GM12878 (cell line): ENCODE measurements at regions not wholly inside any gene's neighbourhood (a gene's known extent, or its start where the extent isn't known, plus 50 kb on each side); places are given as distances from the start of the nearest gene placed in this dataset.

Experiments used
- ATAC-seq: fragments of 200-7000 bp; cut with Tn5 transposase; 3 replicates; pipeline ENCODE4 v1.9.1; 2020; ENCODE audit warnings: mild to moderate bottlenecking, moderate library complexity
- BruUV-seq: library from RNA; stranded (reverse); fragments of 400-500 nt; replicated peaks from 2 replicates; lab custom pipeline; 2021; lab: Mats Ljungman, UMichigan
- CTCF ChIA-PET: fragments of 300-600 bp; sonication (Branson Sonifier 250); formaldehyde crosslinking; extraction: SDS; loops from one replicate; lab custom pipeline; 2021; ENCODE audit warnings: inconsistent platforms; lab: Yijun Ruan, JAX
- POLR2A ChIA-PET: fragments of 350-600 bp; formaldehyde crosslinking; extraction: SDS; loops from one replicate; lab custom pipeline; 2021; ENCODE audit warnings: inconsistent platforms; lab: Charles Lee
- RAD21 ChIA-PET: fragments of 300-600 bp; sonication (Branson Sonifier 250); formaldehyde crosslinking; loops from one replicate; lab custom pipeline; 2023; ENCODE audit warnings: antibody characterized with exemption; ENCODE audit not compliant: unreplicated experiment; lab: Charles Lee
- SMC1A ChIA-PET: fragments of 300-600 bp; sonication (Branson Sonifier 250); formaldehyde crosslinking; loops from one replicate; lab custom pipeline; 2023; ENCODE audit not compliant: unreplicated experiment, uncharacterized antibody; lab: Charles Lee
- DNase-seq: peaks from one replicate; pipeline ENCODE4 v3.0.0-alpha.2; 2011; ENCODE audit warnings: low read depth, low spot score
- FAIRE-seq: peaks from 3 replicates; lab custom pipeline; 2011; peaks lifted over from hg19 to GRCh38; lab: Jason Lieb, UNC
- H2AFZ ChIP-seq: 2 replicates; pipeline ENCODE4 v1.6.0; 2011; ENCODE audit warnings: low read depth, low read length, control low read depth; ENCODE audit not compliant: control insufficient read depth
- H3K27ac ChIP-seq: 2 replicates; pipeline ENCODE4 v1.5.1; 2011; ENCODE audit warnings: control low read depth; ENCODE audit not compliant: control insufficient read depth, insufficient read depth
- H3K27me3 ChIP-seq, 2 experiments: replicated peaks in 1 of 2; 2 replicates each; pipeline versions ENCODE4 v1.6.0 to v1.6.1; 2011; ENCODE audit warnings: low read length in 1 of 2; ENCODE audit not compliant: control insufficient read depth in 2 of 2, insufficient read depth in 2 of 2
- H3K36me3 ChIP-seq, 2 experiments: 2 replicates each; pipeline ENCODE4 v1.5.1; 2011; ENCODE audit warnings: low read length in 1 of 2; ENCODE audit not compliant: control insufficient read depth in 2 of 2, insufficient read depth in 2 of 2
- H3K4me1 ChIP-seq: 2 replicates; pipeline ENCODE4 v1.6.1; 2011; ENCODE audit warnings: mild to moderate bottlenecking, low read length, moderate library complexity, mixed read lengths; ENCODE audit not compliant: control insufficient read depth, insufficient read depth
- H3K4me2 ChIP-seq: 2 replicates; pipeline ENCODE4 v1.6.0; 2011; ENCODE audit warnings: control low read depth; ENCODE audit not compliant: control insufficient read depth, insufficient read depth
- H3K4me3 ChIP-seq: fragments of 200-600 bp; sonication (generic); 2 replicates; pipeline ENCODE4 v1.5.1; 2016
- H3K79me2 ChIP-seq: 2 replicates; pipeline ENCODE4 v1.6.0; 2011; ENCODE audit warnings: low read length; ENCODE audit not compliant: control insufficient read depth, insufficient read depth
- H3K9ac ChIP-seq: 2 replicates; pipeline ENCODE4 v1.8.0; 2011; ENCODE audit warnings: low read length, control low read depth, mixed read lengths; ENCODE audit not compliant: control insufficient read depth, insufficient read depth
- H3K9me3 ChIP-seq: replicated peaks from 3 replicates; pipeline ENCODE4 v1.5.1; 2011; ENCODE audit warnings: mild to moderate bottlenecking, low read length; ENCODE audit not compliant: control insufficient read depth, insufficient read depth
- H4K20me1 ChIP-seq: 2 replicates; pipeline ENCODE4 v1.6.0; 2011; ENCODE audit not compliant: control insufficient read depth, insufficient read depth
- ASH2L ChIP-seq: fragments of 300-600, 200-600 bp; sonication (generic); IDR thresholded peaks from 2 replicates; pipeline ENCODE4 v1.6.1; 2017; ENCODE audit warnings: low read depth, mild to moderate bottlenecking, borderline replicate concordance
- ATF2 ChIP-seq: IDR thresholded peaks from 2 replicates; pipeline ENCODE4 v1.6.1; 2012; ENCODE audit warnings: low read length, inconsistent platforms
- FOXK2 ChIP-seq: fragments of 450-650 bp; IDR thresholded peaks from 2 replicates; pipeline ENCODE4 v1.6.1; 2017; ENCODE audit warnings: mild to moderate bottlenecking, moderate library complexity
- FOXM1 ChIP-seq: IDR thresholded peaks from 2 replicates; pipeline ENCODE4 v1.6.1; 2012; ENCODE audit warnings: low read depth, mild to moderate bottlenecking, inconsistent platforms, low read length, moderate library complexity
- MYB ChIP-seq: fragments of 150-350 bp; IDR thresholded peaks from 2 replicates; pipeline ENCODE4 v1.6.1; 2014; ENCODE audit warnings: mild to moderate bottlenecking, low read depth, low read length, borderline replicate concordance
- NBN ChIP-seq: fragments of 450-650 bp; IDR thresholded peaks from 2 replicates; pipeline ENCODE4 v1.6.1; 2016
- RAD21 ChIP-seq: IDR thresholded peaks from 2 replicates; pipeline ENCODE4 v1.6.1; 2011; ENCODE audit warnings: mild to moderate bottlenecking, low read depth, low read length, moderate library complexity; ENCODE audit not compliant: insufficient read depth
- SMC3 ChIP-seq: IDR thresholded peaks from 2 replicates; pipeline ENCODE4 v1.6.1; 2011; ENCODE audit warnings: low read length, improper control_type of control experiment, borderline replicate concordance
- ZNF592 ChIP-seq: fragments of 450-650 bp; IDR thresholded peaks from 2 replicates; pipeline ENCODE4 v1.6.1; 2017; ENCODE audit warnings: mild to moderate bottlenecking, moderate library complexity
- ZZZ3 ChIP-seq: IDR thresholded peaks from 2 replicates; pipeline ENCODE4 v1.6.1; 2011; ENCODE audit warnings: low read depth; ENCODE audit not compliant: control insufficient read depth, insufficient read length
- WGBS: methylation state at CpG from one replicate; pipeline ENCODE4 v1.1.6; 2016; ENCODE audit warnings: low lambda C conversion rate; ENCODE audit not compliant: insufficient replicate concordance, insufficient coverage; ENCODE audit errors: missing lambda C conversion rate; 5-methylcytosine and 5-hydroxymethylcytosine counted together
- in situ Hi-C: fragments of 300-500 bp; cut with MboI; formaldehyde crosslinking; loops from 9 replicates; pipeline ENCODE4 v1.14.3; 2018; ENCODE audit warnings: mixed read lengths
- intact Hi-C: fragments of 100-400 bp; cut with micrococcal nuclease; formaldehyde crosslinking; loops from one replicate; pipeline ENCODE4 v1.14.2; 2022; ENCODE audit not compliant: unreplicated experiment
- TF ChIP-seq, protein P1 (sequence below): IDR thresholded peaks from 2 replicates; pipeline ENCODE4 v1.6.1; 2012; ENCODE audit warnings: mild to moderate bottlenecking, low read depth, low read length
- TF ChIP-seq, protein P2 (sequence below), 3 experiments: IDR thresholded peaks in 2 of 3; conservative IDR thresholded peaks in 1 of 3; 2 replicates each; pipeline ENCODE4 v1.5.1; 2011; ENCODE audit warnings: low read depth in 3 of 3, low read length in 3 of 3, mild to moderate bottlenecking in 3 of 3, control low read depth in 2 of 3, moderate library complexity in 2 of 3, inconsistent platforms in 1 of 3, mixed read lengths in 1 of 3; ENCODE audit not compliant: control insufficient read depth in 2 of 3, insufficient read depth in 1 of 3; ENCODE audit errors: extremely low read depth in 1 of 3

GRCh38 chr14:81625343-81625742, 91.7 kb upstream of the SEL1L start:
- no peaks in the 10 kb centered on the region for H3K79me2 ChIP-seq
- DNase-seq (no peak), FAIRE-seq (peak; percentile 75), ATAC-seq (peak; percentile 65; the same call in 2 of the 3 replicates)
- no peaks in the 10 kb centered on the region for H4K20me1 ChIP-seq
- H3K4me2 ChIP-seq = no peak overlapping the region
- no peaks in the 10 kb centered on the region for H3K4me1 ChIP-seq
- H3K27me3 ChIP-seq = no peaks in the 10 kb centered on the region
- H3K27ac ChIP-seq = no peak overlapping the region
- ChIA-PET POLR2A (no interaction called here), CTCF (interaction anchor here (0.7 to 2.5 kb wide), 14 partner anchors 13 to 1446 kb away, joined by 3 to 21 read pairs (median 4); partner anchors contain the start of gene SEL1L), RAD21 (interaction anchor here (1.3 to 1.6 kb wide), 4 partner anchors 59 to 367 kb away, joined by 5 to 8 read pairs (median 6); no protein-coding TSS in a partner anchor), SMC1A (interaction anchor here (1.0 to 1.7 kb wide), 2 partner anchors 367 to 1446 kb away, joined by 4 to 11 read pairs; no protein-coding TSS in a partner anchor)
- H3K4me3 ChIP-seq = no peak overlapping the region
- H2AFZ ChIP-seq = no peak overlapping the region
- in situ Hi-C loops (no loop called here), intact Hi-C loops (loop anchor here (5.0 kb wide), 1 partner anchor 367 kb away; no protein-coding TSS in a partner anchor)
- no TSS peak for BruUV-seq
- no peak overlapping the region for H3K9ac ChIP-seq
- TF ChIP-seq RAD21 (peak; percentile 40; the same call in 1 of the 2 replicates), NBN (no peak), ATF2 (no peak), ZNF592 (no peak), ASH2L (no peak), FOXK2 (no peak), SMC3 (peak; percentile 24; the same call in 1 of the 2 replicates), MYB (no peak), FOXM1 (no peak), ZZZ3 (no peak)
- TF ChIP-seq, protein P1, sequence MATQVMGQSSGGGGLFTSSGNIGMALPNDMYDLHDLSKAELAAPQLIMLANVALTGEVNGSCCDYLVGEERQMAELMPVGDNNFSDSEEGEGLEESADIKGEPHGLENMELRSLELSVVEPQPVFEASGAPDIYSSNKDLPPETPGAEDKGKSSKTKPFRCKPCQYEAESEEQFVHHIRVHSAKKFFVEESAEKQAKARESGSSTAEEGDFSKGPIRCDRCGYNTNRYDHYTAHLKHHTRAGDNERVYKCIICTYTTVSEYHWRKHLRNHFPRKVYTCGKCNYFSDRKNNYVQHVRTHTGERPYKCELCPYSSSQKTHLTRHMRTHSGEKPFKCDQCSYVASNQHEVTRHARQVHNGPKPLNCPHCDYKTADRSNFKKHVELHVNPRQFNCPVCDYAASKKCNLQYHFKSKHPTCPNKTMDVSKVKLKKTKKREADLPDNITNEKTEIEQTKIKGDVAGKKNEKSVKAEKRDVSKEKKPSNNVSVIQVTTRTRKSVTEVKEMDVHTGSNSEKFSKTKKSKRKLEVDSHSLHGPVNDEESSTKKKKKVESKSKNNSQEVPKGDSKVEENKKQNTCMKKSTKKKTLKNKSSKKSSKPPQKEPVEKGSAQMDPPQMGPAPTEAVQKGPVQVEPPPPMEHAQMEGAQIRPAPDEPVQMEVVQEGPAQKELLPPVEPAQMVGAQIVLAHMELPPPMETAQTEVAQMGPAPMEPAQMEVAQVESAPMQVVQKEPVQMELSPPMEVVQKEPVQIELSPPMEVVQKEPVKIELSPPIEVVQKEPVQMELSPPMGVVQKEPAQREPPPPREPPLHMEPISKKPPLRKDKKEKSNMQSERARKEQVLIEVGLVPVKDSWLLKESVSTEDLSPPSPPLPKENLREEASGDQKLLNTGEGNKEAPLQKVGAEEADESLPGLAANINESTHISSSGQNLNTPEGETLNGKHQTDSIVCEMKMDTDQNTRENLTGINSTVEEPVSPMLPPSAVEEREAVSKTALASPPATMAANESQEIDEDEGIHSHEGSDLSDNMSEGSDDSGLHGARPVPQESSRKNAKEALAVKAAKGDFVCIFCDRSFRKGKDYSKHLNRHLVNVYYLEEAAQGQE = no peak
- TF ChIP-seq, protein P2, sequence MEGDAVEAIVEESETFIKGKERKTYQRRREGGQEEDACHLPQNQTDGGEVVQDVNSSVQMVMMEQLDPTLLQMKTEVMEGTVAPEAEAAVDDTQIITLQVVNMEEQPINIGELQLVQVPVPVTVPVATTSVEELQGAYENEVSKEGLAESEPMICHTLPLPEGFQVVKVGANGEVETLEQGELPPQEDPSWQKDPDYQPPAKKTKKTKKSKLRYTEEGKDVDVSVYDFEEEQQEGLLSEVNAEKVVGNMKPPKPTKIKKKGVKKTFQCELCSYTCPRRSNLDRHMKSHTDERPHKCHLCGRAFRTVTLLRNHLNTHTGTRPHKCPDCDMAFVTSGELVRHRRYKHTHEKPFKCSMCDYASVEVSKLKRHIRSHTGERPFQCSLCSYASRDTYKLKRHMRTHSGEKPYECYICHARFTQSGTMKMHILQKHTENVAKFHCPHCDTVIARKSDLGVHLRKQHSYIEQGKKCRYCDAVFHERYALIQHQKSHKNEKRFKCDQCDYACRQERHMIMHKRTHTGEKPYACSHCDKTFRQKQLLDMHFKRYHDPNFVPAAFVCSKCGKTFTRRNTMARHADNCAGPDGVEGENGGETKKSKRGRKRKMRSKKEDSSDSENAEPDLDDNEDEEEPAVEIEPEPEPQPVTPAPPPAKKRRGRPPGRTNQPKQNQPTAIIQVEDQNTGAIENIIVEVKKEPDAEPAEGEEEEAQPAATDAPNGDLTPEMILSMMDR (IDR thresholded peaks at IDR 0.05 in 2 of 3, conservative IDR thresholded peaks at IDR 0.05 in 1 of 3; ENCODE audit: control insufficient read depth in 2 of 3, extremely low read depth in 1 of 3, insufficient read depth in 1 of 3, low read depth in 3 of 3, low read length in 3 of 3) = peak; percentile 23 to 54 (median 35); a peak in 4 of 6 replicates
- no peaks in the 10 kb centered on the region for H3K9me3 ChIP-seq
- H3K36me3 ChIP-seq = no peaks in the 10 kb centered on the region
- 0% methylated on average over 1 of the region's 1 CpG for WGBS
